Body of pancreas (tissue), 4 donors: ENCODE measurements at regions not wholly inside any gene's neighbourhood (a gene's known extent, or its start where the extent isn't known, plus 50 kb on each side); places are given as distances from the start of the nearest gene placed in this dataset.

ENCODE experiments used
- ATAC-seq: fragments of 150-250 bp; one replicate; pipeline ENCODE4 v1.9.1; 2016
- DNase-seq, 4 donors: peaks; one replicate each; pipeline ENCODE4 v3.0.0-alpha.2; 2019
- H3K27ac ChIP-seq, 4 donors: fragments of 200-600 bp; sonication (generic); 1 replicate in 3 of 4; 2 replicates in 1 of 4; pipeline versions ENCODE4 v1.5.1 to v1.6.1; 2016 to 2019; ENCODE audit warnings: mild to moderate bottlenecking in 1 of 4, mixed read lengths in 1 of 4, moderate library complexity in 1 of 4
- H3K27me3 ChIP-seq, 2 donors: fragments of 200-600 bp; sonication (generic); one replicate each; pipeline ENCODE4 v1.6.0; 2016; ENCODE audit warnings: mild to moderate bottlenecking in 1 of 2
- H3K36me3 ChIP-seq, 2 donors: fragments of 200-600 bp; sonication (generic); replicated peaks in 1 of 2; 2 replicates each; pipeline ENCODE4 v1.5.1; 2016; ENCODE audit warnings: low read depth in 2 of 2; ENCODE audit not compliant: insufficient read depth in 1 of 2
- H3K4me1 ChIP-seq: fragments of 200-600 bp; sonication (generic); one replicate; pipeline ENCODE4 v1.6.0; 2016
- H3K4me3 ChIP-seq, 2 donors: fragments of 200-600 bp; sonication (generic); 1 replicate in 1 of 2; 2 replicates in 1 of 2; pipeline ENCODE4 v1.5.1; 2016 to 2019
- H3K9me3 ChIP-seq, 3 donors: fragments of 200-600 bp; sonication (generic); 1 replicate in 2 of 3; 2 replicates in 1 of 3; pipeline ENCODE4 v1.5.1; 2016
- CTCF ChIP-seq, 7 experiments: fragments of 450-650 bp in 4 of 7; fragments of 200-600 bp in 3 of 7; sonication (generic) in 3 of 7; IDR thresholded peaks; one replicate each; pipeline ENCODE4 v1.5.1; 2016 to 2019; ENCODE audit warnings: antibody characterized with exemption in 7 of 7
- POLR2A ChIP-seq, 3 donors: fragments of 450-650 bp; IDR thresholded peaks; one replicate each; pipeline ENCODE4 v1.6.1; 2016; ENCODE audit warnings: antibody characterized with exemption in 3 of 3, mild to moderate bottlenecking in 2 of 3
- WGBS, 2 donors: methylation state at CpG; one replicate each; pipeline ENCODE4 v1.1.5; 2017; 5-methylcytosine and 5-hydroxymethylcytosine counted together
- intact Hi-C: fragments of 100-400 bp; cut with DNase I; formaldehyde crosslinking; loops from one replicate; pipeline ENCODE4 v1.15.1; 2023

- H3K9me3 ChIP-seq, result peaks cover 0 to 2% (median 0%) of the 10 kb centered on the region in 3 donors
- no peak overlapping the region for H3K4me3 ChIP-seq
- intact Hi-C loops, result no loop called here
- no peak overlapping the region for H3K27ac ChIP-seq
- H3K36me3 ChIP-seq, result no peaks in the 10 kb centered on the region
- ATAC-seq (no peak), DNase-seq (no peak)
- no peaks in the 10 kb centered on the region for H3K27me3 ChIP-seq
- TF ChIP-seq CTCF (IDR thresholded peaks at IDR 0.05), result no peak
- TF ChIP-seq POLR2A (IDR thresholded peaks at IDR 0.05), result no peak
- H3K4me1 ChIP-seq, result peaks cover 12% of the 10 kb centered on the region
Observed at GRCh38 chr9:81741103-81741502, 51.8 kb upstream of the TLE1 start.

GRCh38 chr9:81748091-81748490 is 58.7 kb upstream of the TLE1 start:
- H3K9me3 ChIP-seq, result peaks cover 0 to 4% (median 0%) of the 10 kb centered on the region in 3 donors
- no peak for TF ChIP-seq CTCF (IDR thresholded peaks at IDR 0.05)
- TF ChIP-seq POLR2A (IDR thresholded peaks at IDR 0.05), result no peak
- WGBS, 2 donors, result 57 to 75% methylated on average over 1 of the region's 1 CpG
- no peak for ATAC-seq
- no peak for DNase-seq
- H3K27ac ChIP-seq, result no peak overlapping the region
- no peaks in the 10 kb centered on the region for H3K4me1 ChIP-seq
- no peaks in the 10 kb centered on the region for H3K27me3 ChIP-seq
- no peaks in the 10 kb centered on the region for H3K36me3 ChIP-seq
- intact Hi-C loops, result no loop called here
- no peak overlapping the region for H3K4me3 ChIP-seq

DNA sequence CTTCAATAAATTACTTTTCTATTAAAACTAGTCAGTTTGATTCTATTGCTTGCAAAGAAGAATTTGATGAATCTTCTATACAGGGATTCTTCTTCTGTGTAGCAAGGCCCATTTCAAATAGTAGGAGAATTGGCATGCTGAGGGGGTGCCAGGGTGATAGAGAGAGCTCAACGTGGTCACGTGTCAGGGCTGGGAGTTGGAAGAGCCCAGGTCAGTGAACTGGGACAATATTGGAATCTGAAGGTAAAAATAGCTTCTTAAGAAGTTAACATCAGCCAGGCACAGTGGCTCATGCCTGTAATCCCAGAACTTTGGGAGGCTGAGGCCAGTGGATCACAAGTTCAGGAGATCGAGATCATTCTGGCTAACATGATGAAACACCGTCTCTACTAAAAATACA is 64.1 kb upstream of the TLE1 start:
- Histone ChIP-seq H3K9me3 (no peaks in the 10 kb centered on the region), H3K4me3 (no peak overlapping the region), H3K4me1 (no peaks in the 10 kb centered on the region), H3K36me3 (no peaks in the 10 kb centered on the region), H3K27ac (no peak overlapping the region), H3K27me3 (no peaks in the 10 kb centered on the region)
- DNase-seq (no peak), ATAC-seq (no peak)
- intact Hi-C loops, result no loop called here
- 78 to 79% methylated on average over 4 of the region's 4 CpGs for WGBS, 2 donors
- TF ChIP-seq POLR2A (IDR thresholded peaks at IDR 0.05) (no peak), CTCF (IDR thresholded peaks at IDR 0.05) (no peak)

DNA sequence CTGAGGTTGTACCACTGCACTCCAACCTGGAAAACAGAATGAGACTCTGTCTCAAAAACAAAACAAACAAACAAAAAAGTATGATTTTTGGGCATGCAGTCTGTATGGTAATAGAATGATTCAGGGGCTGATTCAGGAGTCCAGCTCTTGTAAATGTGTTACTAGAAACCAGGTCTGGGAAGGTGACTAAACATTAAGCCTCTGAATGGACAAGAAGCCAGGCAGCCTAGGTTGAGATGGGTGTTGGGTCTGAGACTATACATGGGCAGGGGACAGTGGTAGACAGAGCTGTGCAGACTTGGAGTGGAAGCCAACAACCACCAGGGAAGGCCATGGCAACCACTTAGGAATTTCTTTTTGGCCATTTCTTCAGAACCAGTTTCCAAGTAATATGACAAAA is 64.9 kb upstream of the TLE1 start:
- Histone ChIP-seq H3K36me3 (no peaks in the 10 kb centered on the region), H3K27ac (no peak overlapping the region), H3K27me3 (no peaks in the 10 kb centered on the region), H3K9me3 (no peaks in the 10 kb centered on the region), H3K4me3 (no peak overlapping the region), H3K4me1 (no peaks in the 10 kb centered on the region)
- TF ChIP-seq CTCF (IDR thresholded peaks at IDR 0.05), result no peak
- no peak for TF ChIP-seq POLR2A (IDR thresholded peaks at IDR 0.05)
- DNase-seq (no peak), ATAC-seq (no peak)
- intact Hi-C loops, result no loop called here

GRCh38 chr9:81755721-81756120 is 66.4 kb upstream of the TLE1 start:
- ATAC-seq (no peak), DNase-seq (no peak)
- WGBS, 2 donors, result 78 to 83% methylated on average over 6 of the region's 6 CpGs
- no peak overlapping the region for H3K27ac ChIP-seq
- intact Hi-C loops, result no loop called here
- H3K27me3 ChIP-seq, result no peaks in the 10 kb centered on the region
- H3K4me3 ChIP-seq, result no peak overlapping the region
- TF ChIP-seq POLR2A (IDR thresholded peaks at IDR 0.05), result no peak
- TF ChIP-seq CTCF (IDR thresholded peaks at IDR 0.05), result no peak
- no peaks in the 10 kb centered on the region for H3K4me1 ChIP-seq
- no peaks in the 10 kb centered on the region for H3K36me3 ChIP-seq
- no peaks in the 10 kb centered on the region for H3K9me3 ChIP-seq
